WERI-Rb-1 (cell line): ENCODE measurements at regions not wholly inside any gene's neighbourhood (a gene's known extent, or its start where the extent isn't known, plus 50 kb on each side); places are given as distances from the start of the nearest gene placed in this dataset.

ENCODE experiments used
- DNase-seq: peaks from one replicate; pipeline ENCODE4 v3.0.0-alpha.2; 2020
- H3K27ac ChIP-seq: fragments of 250-450 bp; sonication (Bioruptor Pico); 2 replicates; pipeline ENCODE4 v1.5.1; 2020; ENCODE audit warnings: mild to moderate bottlenecking, moderate library complexity
- H3K27me3 ChIP-seq: fragments of 250-450 bp; sonication (Bioruptor Pico); 2 replicates; pipeline ENCODE4 v1.5.1; 2021; ENCODE audit warnings: mild to moderate bottlenecking, low read depth, moderate library complexity; ENCODE audit not compliant: insufficient read depth, severe bottlenecking
- H3K36me3 ChIP-seq: fragments of 250-450 bp; sonication (Bioruptor Pico); 2 replicates; pipeline ENCODE4 v1.5.1; 2020; ENCODE audit warnings: mild to moderate bottlenecking, moderate library complexity
- H3K4me3 ChIP-seq: 2 replicates; pipeline ENCODE4 v1.5.1; 2011; ENCODE audit warnings: low read depth, mild to moderate bottlenecking, control low read depth, low read length
- H3K9me3 ChIP-seq: fragments of 250-450 bp; sonication (Bioruptor Pico); 2 replicates; pipeline ENCODE4 v1.5.1; 2021; ENCODE audit warnings: mild to moderate bottlenecking, moderate library complexity; ENCODE audit not compliant: severe bottlenecking
- CTCF ChIP-seq: IDR thresholded peaks from 2 replicates; pipeline ENCODE4 v1.5.1; 2011; ENCODE audit warnings: low read depth, mild to moderate bottlenecking, control low read depth, inconsistent platforms, low read length

- no peak for TF ChIP-seq CTCF
- H3K27me3 ChIP-seq = no peaks in the 10 kb centered on the region
- H3K27ac ChIP-seq = no peak overlapping the region
- H3K36me3 ChIP-seq = no peaks in the 10 kb centered on the region
- no peaks in the 10 kb centered on the region for H3K9me3 ChIP-seq
- no peak overlapping the region for H3K4me3 ChIP-seq
- no peak for DNase-seq
These were observed 179.4 kb upstream of the SEMA3C start for GRCh38 chr7:81098213-81098612.

GRCh38 chr7:81094952-81095351 is 176.1 kb upstream of the SEMA3C start:
- DNase-seq = no peak
- no peaks in the 10 kb centered on the region for H3K27me3 ChIP-seq
- no peaks in the 10 kb centered on the region for H3K9me3 ChIP-seq
- H3K36me3 ChIP-seq = no peaks in the 10 kb centered on the region
- no peak for TF ChIP-seq CTCF
- H3K27ac ChIP-seq = no peak overlapping the region
- H3K4me3 ChIP-seq = no peak overlapping the region

- DNase-seq = no peak
- H3K4me3 ChIP-seq = no peak overlapping the region
- H3K36me3 ChIP-seq = no peaks in the 10 kb centered on the region
- H3K9me3 ChIP-seq = peaks cover 6% of the 10 kb centered on the region
- no peak for TF ChIP-seq CTCF
- no peak overlapping the region for H3K27ac ChIP-seq
- H3K27me3 ChIP-seq = no peaks in the 10 kb centered on the region
These were observed 162.8 kb upstream of the SEMA3C start for GRCh38 chr7:81081616-81082015.

GRCh38 chr7:81080553-81080952 is 161.7 kb upstream of the SEMA3C start:
- no peak for DNase-seq
- no peaks in the 10 kb centered on the region for H3K27me3 ChIP-seq
- no peak overlapping the region for H3K4me3 ChIP-seq
- peaks cover 6% of the 10 kb centered on the region for H3K9me3 ChIP-seq
- TF ChIP-seq CTCF = no peak
- H3K36me3 ChIP-seq = no peaks in the 10 kb centered on the region
- no peak overlapping the region for H3K27ac ChIP-seq

GRCh38 chr7:81079746-81080145 is 160.9 kb upstream of the SEMA3C start:
- peaks cover 6% of the 10 kb centered on the region for H3K9me3 ChIP-seq
- TF ChIP-seq CTCF = no peak

GRCh38 chr7:81075150-81075549 is 156.3 kb upstream of the SEMA3C start:
- Histone ChIP-seq H3K9me3 (peaks cover 9% of the 10 kb centered on the region), H3K36me3 (no peaks in the 10 kb centered on the region), H3K27ac (no peak overlapping the region), H3K4me3 (no peak overlapping the region), H3K27me3 (no peaks in the 10 kb centered on the region)
- DNase-seq = no peak
- TF ChIP-seq CTCF = no peak

More at GRCh38 chr7:81079746-81080145, 160.9 kb upstream of the SEMA3C start:
- H3K36me3 ChIP-seq = no peaks in the 10 kb centered on the region
- H3K4me3 ChIP-seq = no peak overlapping the region
- no peaks in the 10 kb centered on the region for H3K27me3 ChIP-seq
- H3K27ac ChIP-seq = no peak overlapping the region
- no peak for DNase-seq
